ENCODE measurements at regions not wholly inside any gene's neighbourhood (a gene's known extent, or its start where the extent isn't known, plus 50 kb on each side); places are given as distances from the start of the nearest gene placed in this dataset.

GRCh38 chr18:10121786-10122515 is 208.1 kb downstream of the VAPA start:
- Histone ChIP-seq H3K4me1 (ENCODE audit: control insufficient read depth in 2 of 2, insufficient read depth in 2 of 2, low read length in 1 of 2) (peaks cover 4 to 11% of the 10 kb centered on the region in 2 donors), H3K9me3 (ENCODE audit: control insufficient read depth in 2 of 2, insufficient read depth in 1 of 2, low read depth in 1 of 2, low read length in 1 of 2) (no peaks in the 10 kb centered on the region), H3K27me3 (ENCODE audit: control insufficient read depth in 1 of 2, insufficient read depth in 2 of 2, low read length in 2 of 2) (no peaks in the 10 kb centered on the region), H3K27ac (ENCODE audit: low read depth in 2 of 2, low read length in 1 of 2) (peak overlapping the region; percentile 32 to 55), H3K36me3 (ENCODE audit: control insufficient read depth in 2 of 2, insufficient read depth in 2 of 2, low read length in 1 of 2) (no peaks in the 10 kb centered on the region), H3K4me3 (ENCODE audit: low read depth in 1 of 2, low read length in 2 of 2) (no peak overlapping the region)
- 40 to 45% methylated on average over 11 of the region's 11 CpGs for WGBS, 2 donors

GRCh38 chr18:10122988-10123950 is 209.5 kb downstream of the VAPA start:
- Histone ChIP-seq H3K4me1 (ENCODE audit: control insufficient read depth in 2 of 2, insufficient read depth in 2 of 2, low read length in 1 of 2) (peaks cover 4 to 11% of the 10 kb centered on the region in 2 donors), H3K27ac (ENCODE audit: low read depth in 2 of 2, low read length in 1 of 2) (peak overlapping the region; percentile 12 to 70), H3K36me3 (ENCODE audit: control insufficient read depth in 2 of 2, insufficient read depth in 2 of 2, low read length in 1 of 2) (no peaks in the 10 kb centered on the region), H3K9me3 (ENCODE audit: control insufficient read depth in 2 of 2, insufficient read depth in 1 of 2, low read depth in 1 of 2, low read length in 1 of 2) (no peaks in the 10 kb centered on the region), H3K4me3 (ENCODE audit: low read depth in 1 of 2, low read length in 2 of 2) (no peak overlapping the region), H3K27me3 (ENCODE audit: control insufficient read depth in 1 of 2, insufficient read depth in 2 of 2, low read length in 2 of 2) (no peaks in the 10 kb centered on the region)
- 72 to 73% methylated on average over 19 of the region's 19 CpGs for WGBS, 2 donors

GRCh38 chr18:10124071-10124470 is 210.3 kb downstream of the VAPA start:
- no peaks in the 10 kb centered on the region for H3K36me3 ChIP-seq (ENCODE audit: control insufficient read depth in 2 of 2, insufficient read depth in 2 of 2, low read length in 1 of 2)
- 95 to 98% methylated on average over 9 of the region's 9 CpGs for WGBS, 2 donors
- peaks cover 4 to 11% of the 10 kb centered on the region in 2 donors for H3K4me1 ChIP-seq (ENCODE audit: control insufficient read depth in 2 of 2, insufficient read depth in 2 of 2, low read length in 1 of 2)
- H3K27ac ChIP-seq (ENCODE audit: low read depth in 2 of 2, low read length in 1 of 2), result no peak overlapping the region
- no peaks in the 10 kb centered on the region for H3K9me3 ChIP-seq (ENCODE audit: control insufficient read depth in 2 of 2, insufficient read depth in 1 of 2, low read depth in 1 of 2, low read length in 1 of 2)
- no peaks in the 10 kb centered on the region for H3K27me3 ChIP-seq (ENCODE audit: control insufficient read depth in 1 of 2, insufficient read depth in 2 of 2, low read length in 2 of 2)
- H3K4me3 ChIP-seq (ENCODE audit: low read depth in 1 of 2, low read length in 2 of 2), result no peak overlapping the region

GRCh38 chr18:10124557-10124956 is 210.7 kb downstream of the VAPA start:
- H3K27me3 ChIP-seq (ENCODE audit: control insufficient read depth in 1 of 2, insufficient read depth in 2 of 2, low read length in 2 of 2), result no peaks in the 10 kb centered on the region
- H3K36me3 ChIP-seq (ENCODE audit: control insufficient read depth in 2 of 2, insufficient read depth in 2 of 2, low read length in 1 of 2), result no peaks in the 10 kb centered on the region
- 87 to 92% methylated on average over 4 of the region's 4 CpGs for WGBS, 2 donors
- H3K27ac ChIP-seq (ENCODE audit: low read depth in 2 of 2, low read length in 1 of 2), result no peak overlapping the region
- H3K4me1 ChIP-seq (ENCODE audit: control insufficient read depth in 2 of 2, insufficient read depth in 2 of 2, low read length in 1 of 2), result peaks cover 4 to 11% of the 10 kb centered on the region in 2 donors
- H3K9me3 ChIP-seq (ENCODE audit: control insufficient read depth in 2 of 2, insufficient read depth in 1 of 2, low read depth in 1 of 2, low read length in 1 of 2), result no peaks in the 10 kb centered on the region
- no peak overlapping the region for H3K4me3 ChIP-seq (ENCODE audit: low read depth in 1 of 2, low read length in 2 of 2)

- Histone ChIP-seq H3K4me3 (ENCODE audit: low read depth in 1 of 2, low read length in 2 of 2) (no peak overlapping the region), H3K27ac (ENCODE audit: low read depth in 2 of 2, low read length in 1 of 2) (no peak overlapping the region), H3K27me3 (ENCODE audit: control insufficient read depth in 1 of 2, insufficient read depth in 2 of 2, low read length in 2 of 2) (no peaks in the 10 kb centered on the region), H3K36me3 (ENCODE audit: control insufficient read depth in 2 of 2, insufficient read depth in 2 of 2, low read length in 1 of 2) (no peaks in the 10 kb centered on the region), H3K4me1 (ENCODE audit: control insufficient read depth in 2 of 2, insufficient read depth in 2 of 2, low read length in 1 of 2) (peaks cover 4 to 11% of the 10 kb centered on the region in 2 donors), H3K9me3 (ENCODE audit: control insufficient read depth in 2 of 2, insufficient read depth in 1 of 2, low read depth in 1 of 2, low read length in 1 of 2) (no peaks in the 10 kb centered on the region)
- 84 to 89% methylated on average over 3 of the region's 3 CpGs for WGBS, 2 donors
Observed at GRCh38 chr18:10124967-10125366, 211.2 kb downstream of the VAPA start.

- 76 to 84% methylated on average over 5 of the region's 5 CpGs for WGBS, 2 donors
- H3K4me3 ChIP-seq (ENCODE audit: low read depth in 1 of 2, low read length in 2 of 2), result no peak overlapping the region
Observed at GRCh38 chr18:10127729-10128128, 213.9 kb downstream of the VAPA start.

GRCh38 chr18:10128921-10129501 is 215.2 kb downstream of the VAPA start:
- Histone ChIP-seq H3K36me3 (ENCODE audit: control insufficient read depth in 2 of 2, insufficient read depth in 2 of 2, low read length in 1 of 2) (no peaks in the 10 kb centered on the region), H3K27me3 (ENCODE audit: control insufficient read depth in 1 of 2, insufficient read depth in 2 of 2, low read length in 2 of 2) (no peaks in the 10 kb centered on the region), H3K4me3 (ENCODE audit: low read depth in 1 of 2, low read length in 2 of 2) (no peak overlapping the region), H3K9me3 (ENCODE audit: control insufficient read depth in 2 of 2, insufficient read depth in 1 of 2, low read depth in 1 of 2, low read length in 1 of 2) (no peaks in the 10 kb centered on the region), H3K27ac (ENCODE audit: low read depth in 2 of 2, low read length in 1 of 2) (no peak overlapping the region), H3K4me1 (ENCODE audit: control insufficient read depth in 2 of 2, insufficient read depth in 2 of 2, low read length in 1 of 2) (peaks cover 0 to 5% of the 10 kb centered on the region in 2 donors)
- WGBS, 2 donors, result 86 to 87% methylated on average over 8 of the region's 8 CpGs

More at GRCh38 chr18:10127729-10128128, 213.9 kb downstream of the VAPA start:
- Histone ChIP-seq H3K36me3 (ENCODE audit: control insufficient read depth in 2 of 2, insufficient read depth in 2 of 2, low read length in 1 of 2) (no peaks in the 10 kb centered on the region), H3K27me3 (ENCODE audit: control insufficient read depth in 1 of 2, insufficient read depth in 2 of 2, low read length in 2 of 2) (no peaks in the 10 kb centered on the region), H3K9me3 (ENCODE audit: control insufficient read depth in 2 of 2, insufficient read depth in 1 of 2, low read depth in 1 of 2, low read length in 1 of 2) (no peaks in the 10 kb centered on the region), H3K4me1 (ENCODE audit: control insufficient read depth in 2 of 2, insufficient read depth in 2 of 2, low read length in 1 of 2) (peaks cover 0 to 7% of the 10 kb centered on the region in 2 donors), H3K27ac (ENCODE audit: low read depth in 2 of 2, low read length in 1 of 2) (no peak overlapping the region)

GRCh38 chr18:10130606-10131005 is 216.8 kb downstream of the VAPA start:
- WGBS, 2 donors, result 89 to 91% methylated on average over 3 of the region's 3 CpGs
- Histone ChIP-seq H3K4me1 (ENCODE audit: control insufficient read depth in 2 of 2, insufficient read depth in 2 of 2, low read length in 1 of 2) (peaks cover 0 to 5% of the 10 kb centered on the region in 2 donors), H3K27me3 (ENCODE audit: control insufficient read depth in 1 of 2, insufficient read depth in 2 of 2, low read length in 2 of 2) (no peaks in the 10 kb centered on the region), H3K4me3 (ENCODE audit: low read depth in 1 of 2, low read length in 2 of 2) (no peak overlapping the region), H3K9me3 (ENCODE audit: control insufficient read depth in 2 of 2, insufficient read depth in 1 of 2, low read depth in 1 of 2, low read length in 1 of 2) (no peaks in the 10 kb centered on the region), H3K27ac (ENCODE audit: low read depth in 2 of 2, low read length in 1 of 2) (no peak overlapping the region), H3K36me3 (ENCODE audit: control insufficient read depth in 2 of 2, insufficient read depth in 2 of 2, low read length in 1 of 2) (no peaks in the 10 kb centered on the region)

- H3K4me1 ChIP-seq (ENCODE audit: control insufficient read depth in 2 of 2, insufficient read depth in 2 of 2, low read length in 1 of 2), result peaks cover 0 to 5% of the 10 kb centered on the region in 2 donors
- WGBS, 2 donors, result 47 to 60% methylated on average over 4 of the region's 4 CpGs
- no peaks in the 10 kb centered on the region for H3K36me3 ChIP-seq (ENCODE audit: control insufficient read depth in 2 of 2, insufficient read depth in 2 of 2, low read length in 1 of 2)
- H3K27me3 ChIP-seq (ENCODE audit: control insufficient read depth in 1 of 2, insufficient read depth in 2 of 2, low read length in 2 of 2), result no peaks in the 10 kb centered on the region
- no peak overlapping the region for H3K27ac ChIP-seq (ENCODE audit: low read depth in 2 of 2, low read length in 1 of 2)
- no peaks in the 10 kb centered on the region for H3K9me3 ChIP-seq (ENCODE audit: control insufficient read depth in 2 of 2, insufficient read depth in 1 of 2, low read depth in 1 of 2, low read length in 1 of 2)
- no peak overlapping the region for H3K4me3 ChIP-seq (ENCODE audit: low read depth in 1 of 2, low read length in 2 of 2)
Observed at GRCh38 chr18:10131081-10131459, 217.3 kb downstream of the VAPA start.
